Stimulated activated CD8-positive, alpha-beta memory T cell treated with anti-CD3 and anti-CD28 coated beads, Interleukin-15, amount 100 ng/mL, for 48 hours (primary cell): ENCODE measurements at regions not wholly inside any gene's neighbourhood (a gene's known extent, or its start where the extent isn't known, plus 50 kb on each side); places are given as distances from the start of the nearest gene placed in this dataset.
A peak's percentile ranks its signal among the peaks of the same experiment; 100 is the strongest.
"Not testable (repeated sequence)": the region's sequence is repeated elsewhere in the genome, so short reads cannot be mapped to it uniquely, and the experiment has no call there.

ENCODE experiments used
- DNase-seq, 2 donors: peaks; one replicate each; pipeline ENCODE4 v3.0.0-alpha.2; 2020; ENCODE audit warnings: low read depth in 2 of 2

- DNase-seq: not testable (repeated sequence)
These were observed 121.7 kb downstream of the ATP6V0E2 start for GRCh38 chr7:149995369-149996026.

- peak in 1 of 2 donors; percentile 4 for DNase-seq
These were observed 127.2 kb downstream of the ATP6V0E2 start for GRCh38 chr7:150000780-150001599.

GRCh38 chr7:150003304-150003810 is 129.6 kb downstream of the ATP6V0E2 start:
- no peak for DNase-seq

- not testable (repeated sequence) for DNase-seq
These were observed 130.2 kb downstream of the ATP6V0E2 start for GRCh38 chr7:150003973-150004372.

GRCh38 chr7:150004843-150005242 is 131.1 kb downstream of the ATP6V0E2 start:
- not testable (repeated sequence) for DNase-seq

- DNase-seq: not testable (repeated sequence)
These were observed 136.0 kb downstream of the ATP6V0E2 start for GRCh38 chr7:150009620-150010303.

- DNase-seq: not testable (repeated sequence)
These were observed 143.0 kb downstream of the ATP6V0E2 start for GRCh38 chr7:150016651-150017189.

GRCh38 chr7:150020210-150020609 is 146.4 kb downstream of the ATP6V0E2 start:
- not testable (repeated sequence) for DNase-seq

- DNase-seq: not testable (repeated sequence)
These were observed 151.1 kb downstream of the ATP6V0E2 start for GRCh38 chr7:150024550-150025490.

- not testable (repeated sequence) for DNase-seq
These were observed 152.0 kb downstream of the ATP6V0E2 start for GRCh38 chr7:150025802-150026201.

- not testable (repeated sequence) for DNase-seq
These were observed 154.7 kb downstream of the ATP6V0E2 start for GRCh38 chr7:150028344-150029012.

- not testable (repeated sequence) for DNase-seq
These were observed 155.2 kb downstream of the ATP6V0E2 start for GRCh38 chr7:150029013-150029389.

GRCh38 chr7:150031733-150032132 is 158.0 kb downstream of the ATP6V0E2 start:
- not testable (repeated sequence) for DNase-seq

GRCh38 chr7:150033711-150034110 is 159.9 kb downstream of the ATP6V0E2 start:
- DNase-seq: not testable (repeated sequence)

GRCh38 chr7:150035769-150036168 is 162.0 kb downstream of the ATP6V0E2 start:
- DNase-seq: not testable (repeated sequence)

GRCh38 chr7:150039061-150039460 is 165.3 kb downstream of the ATP6V0E2 start:
- not testable (repeated sequence) for DNase-seq

- DNase-seq: not testable (repeated sequence)
These were observed 168.5 kb downstream of the ATP6V0E2 start for GRCh38 chr7:150042281-150042680.

- DNase-seq: not testable (repeated sequence)
These were observed 171.0 kb downstream of the ATP6V0E2 start for GRCh38 chr7:150044771-150045170.

- not testable (repeated sequence) for DNase-seq
These were observed 171.8 kb downstream of the ATP6V0E2 start for GRCh38 chr7:150045596-150045995.
